HFFc6 (cell line): ENCODE measurements at regions not wholly inside any gene's neighbourhood (a gene's known extent, or its start where the extent isn't known, plus 50 kb on each side); places are given as distances from the start of the nearest gene placed in this dataset.
"Not testable (repeated sequence)": the region's sequence is repeated elsewhere in the genome, so short reads cannot be mapped to it uniquely, and the experiment has no call there.

ENCODE experiments used
- DNase-seq: peaks from one replicate; pipeline ENCODE4 v3.0.0-alpha.2; 2018
- H3K27ac Mint-ChIP-seq: 2 replicates; pipeline ENCODE4 v1.8.0; 2020; ENCODE audit warnings: mild to moderate bottlenecking, mixed read lengths
- H3K27me3 Mint-ChIP-seq: 2 replicates; pipeline ENCODE4 v1.8.0; 2021; ENCODE audit warnings: mild to moderate bottlenecking, moderate library complexity, mixed read lengths; ENCODE audit not compliant: insufficient read depth
- H3K36me3 Mint-ChIP-seq: 2 replicates; pipeline ENCODE4 v1.8.0; 2021; ENCODE audit warnings: low read depth, mixed read lengths
- H3K4me1 Mint-ChIP-seq: 2 replicates; pipeline ENCODE4 v1.8.0; 2020; ENCODE audit warnings: low read depth, mixed read lengths
- H3K4me3 Mint-ChIP-seq: 2 replicates; pipeline ENCODE4 v1.8.0; 2020; ENCODE audit warnings: mild to moderate bottlenecking, moderate library complexity, mixed read lengths
- H3K9me3 Mint-ChIP-seq: 2 replicates; pipeline ENCODE4 v1.8.0; 2020; ENCODE audit warnings: mild to moderate bottlenecking, mixed read lengths
- TF ChIP-seq, protein P1 (sequence below): fragments of 200-600 bp; sonication (generic); IDR thresholded peaks from 2 replicates; pipeline ENCODE4 v1.5.0; 2021; ENCODE audit warnings: antibody characterized with exemption, mild to moderate bottlenecking

DNA sequence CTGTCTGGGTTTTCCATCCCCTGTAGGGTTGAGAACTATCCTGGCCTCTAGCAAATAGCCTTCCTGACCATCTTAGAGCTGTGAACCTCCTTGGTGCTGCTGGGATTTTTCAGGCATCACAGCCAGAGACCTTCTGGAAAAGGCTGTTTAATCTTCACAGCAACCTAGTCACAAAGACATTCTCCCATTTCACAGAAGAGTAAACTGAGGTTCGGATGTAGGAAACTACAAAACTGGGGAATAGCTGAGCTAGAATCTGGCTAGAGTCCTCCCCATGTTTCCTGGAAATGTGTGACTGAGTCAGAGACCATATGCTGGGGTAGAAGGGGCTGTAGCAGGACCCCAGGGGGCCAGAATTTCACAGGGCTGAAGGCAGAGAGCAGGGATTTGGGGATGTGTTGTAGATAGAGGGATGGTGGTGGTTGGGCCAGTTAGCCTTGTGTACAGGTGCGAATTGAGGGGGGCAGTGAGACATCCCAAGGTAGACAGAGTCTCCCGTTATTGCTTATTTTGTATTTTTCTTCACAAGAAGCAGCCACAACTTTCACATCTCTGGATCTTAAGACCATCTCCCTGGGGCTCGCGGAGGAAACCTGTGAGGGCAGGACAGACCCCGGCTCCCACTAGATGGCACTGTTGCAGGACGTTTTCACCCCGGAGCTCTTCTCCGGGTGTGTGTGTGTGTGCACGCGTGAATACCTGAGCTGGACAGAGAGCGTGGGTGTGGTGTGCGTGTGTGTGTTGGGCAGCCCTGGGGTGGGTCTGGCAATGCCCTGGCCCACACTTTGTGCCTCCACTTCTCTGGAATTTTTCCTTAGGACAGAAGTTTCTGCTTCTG, 66.9 kb upstream of the PRR23C start:
- peaks cover 9% of the 10 kb centered on the region for H3K27me3 Mint-ChIP-seq
- H3K36me3 Mint-ChIP-seq = no peaks in the 10 kb centered on the region
- H3K9me3 Mint-ChIP-seq = no peaks in the 10 kb centered on the region
- no peak overlapping the region; the same call in 1 of the 2 replicates for H3K27ac Mint-ChIP-seq
- DNase-seq = peak; percentile 52
- H3K4me1 Mint-ChIP-seq = peaks cover 8% of the 10 kb centered on the region; the same call in 1 of the 2 replicates
- TF ChIP-seq, protein P1, sequence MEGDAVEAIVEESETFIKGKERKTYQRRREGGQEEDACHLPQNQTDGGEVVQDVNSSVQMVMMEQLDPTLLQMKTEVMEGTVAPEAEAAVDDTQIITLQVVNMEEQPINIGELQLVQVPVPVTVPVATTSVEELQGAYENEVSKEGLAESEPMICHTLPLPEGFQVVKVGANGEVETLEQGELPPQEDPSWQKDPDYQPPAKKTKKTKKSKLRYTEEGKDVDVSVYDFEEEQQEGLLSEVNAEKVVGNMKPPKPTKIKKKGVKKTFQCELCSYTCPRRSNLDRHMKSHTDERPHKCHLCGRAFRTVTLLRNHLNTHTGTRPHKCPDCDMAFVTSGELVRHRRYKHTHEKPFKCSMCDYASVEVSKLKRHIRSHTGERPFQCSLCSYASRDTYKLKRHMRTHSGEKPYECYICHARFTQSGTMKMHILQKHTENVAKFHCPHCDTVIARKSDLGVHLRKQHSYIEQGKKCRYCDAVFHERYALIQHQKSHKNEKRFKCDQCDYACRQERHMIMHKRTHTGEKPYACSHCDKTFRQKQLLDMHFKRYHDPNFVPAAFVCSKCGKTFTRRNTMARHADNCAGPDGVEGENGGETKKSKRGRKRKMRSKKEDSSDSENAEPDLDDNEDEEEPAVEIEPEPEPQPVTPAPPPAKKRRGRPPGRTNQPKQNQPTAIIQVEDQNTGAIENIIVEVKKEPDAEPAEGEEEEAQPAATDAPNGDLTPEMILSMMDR = peak; percentile 89
- no peak overlapping the region for H3K4me3 Mint-ChIP-seq

- Mint-ChIP-seq H3K27me3 (peaks cover 9% of the 10 kb centered on the region), H3K4me1 (peaks cover 14% of the 10 kb centered on the region), H3K9me3 (no peaks in the 10 kb centered on the region), H3K27ac (no peak overlapping the region; the same call in 1 of the 2 replicates), H3K4me3 (no peak overlapping the region), H3K36me3 (no peaks in the 10 kb centered on the region)
- DNase-seq = no peak
- TF ChIP-seq, protein P1 = peak; percentile 46; the same call in 1 of the 2 replicates
Measured at GRCh38 chr3:139112230-139112558, 67.5 kb upstream of the PRR23C start.

DNA sequence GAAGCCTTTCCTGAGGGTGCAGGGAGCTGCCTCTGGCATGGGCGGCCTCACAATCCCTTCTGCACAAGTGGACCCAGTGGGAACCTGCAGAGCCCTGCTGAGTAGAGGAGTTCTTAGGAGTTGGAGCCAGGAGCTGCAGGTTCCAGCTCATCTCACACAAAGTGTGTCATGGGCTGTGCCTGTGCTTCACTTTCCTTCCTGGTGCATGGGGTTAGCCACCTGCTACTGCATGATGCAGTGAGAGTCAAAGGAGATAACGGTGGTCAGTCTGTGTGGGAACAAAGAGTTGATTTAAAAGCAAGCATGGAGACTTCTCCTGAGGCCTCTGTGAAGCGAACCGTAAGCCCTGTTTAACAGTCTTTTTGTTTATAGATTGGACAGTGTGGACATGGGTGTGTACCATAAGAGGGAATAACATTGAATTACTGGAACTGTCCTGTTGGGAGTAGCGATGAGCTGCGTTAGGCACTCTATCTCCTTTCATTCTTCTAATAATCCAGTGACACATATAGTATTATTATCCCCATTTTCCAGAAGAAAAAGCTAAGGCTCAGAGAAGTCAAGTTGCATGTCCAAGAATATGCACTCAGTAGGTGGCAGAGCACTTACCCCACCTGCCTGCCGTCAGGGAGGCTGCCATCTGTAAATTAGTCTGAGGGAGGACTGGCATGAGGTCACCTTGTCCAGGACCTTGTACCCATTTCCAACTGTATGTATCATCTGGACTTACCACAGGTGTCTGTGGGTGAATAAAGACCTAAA, 68.7 kb upstream of the PRR23C start:
- Mint-ChIP-seq H3K9me3 (no peaks in the 10 kb centered on the region), H3K27me3 (peaks cover 5% of the 10 kb centered on the region; the same call in 1 of the 2 replicates), H3K4me1 (peaks cover 26% of the 10 kb centered on the region), H3K36me3 (no peaks in the 10 kb centered on the region), H3K27ac (no peak overlapping the region), H3K4me3 (no peak overlapping the region)
- peak; percentile 6 for DNase-seq
- TF ChIP-seq, protein P1 = peak; percentile 34

- DNase-seq = no peak
- Mint-ChIP-seq H3K27me3 (peaks cover 5% of the 10 kb centered on the region; the same call in 1 of the 2 replicates), H3K4me1 (peaks cover 31% of the 10 kb centered on the region), H3K9me3 (no peaks in the 10 kb centered on the region), H3K4me3 (no peak overlapping the region), H3K27ac (no peak overlapping the region), H3K36me3 (no peaks in the 10 kb centered on the region)
- TF ChIP-seq, protein P1 = no peak
Measured at GRCh38 chr3:139113993-139114375, 69.3 kb upstream of the PRR23C start.

- not testable (repeated sequence) for H3K27me3 Mint-ChIP-seq, DNase-seq, H3K9me3 Mint-ChIP-seq, H3K36me3 Mint-ChIP-seq, H3K4me3 Mint-ChIP-seq
- H3K4me1 Mint-ChIP-seq = peaks cover 57% of the 10 kb centered on the region
- peak overlapping the region; percentile 50; the same call in 1 of the 2 replicates for H3K27ac Mint-ChIP-seq
Measured at GRCh38 chr3:139116631-139117030, 71.9 kb upstream of the PRR23C start.
